ENCODE measurements at regions not wholly inside any gene's neighbourhood (a gene's known extent, or its start where the extent isn't known, plus 50 kb on each side); places are given as distances from the start of the nearest gene placed in this dataset.

DNA sequence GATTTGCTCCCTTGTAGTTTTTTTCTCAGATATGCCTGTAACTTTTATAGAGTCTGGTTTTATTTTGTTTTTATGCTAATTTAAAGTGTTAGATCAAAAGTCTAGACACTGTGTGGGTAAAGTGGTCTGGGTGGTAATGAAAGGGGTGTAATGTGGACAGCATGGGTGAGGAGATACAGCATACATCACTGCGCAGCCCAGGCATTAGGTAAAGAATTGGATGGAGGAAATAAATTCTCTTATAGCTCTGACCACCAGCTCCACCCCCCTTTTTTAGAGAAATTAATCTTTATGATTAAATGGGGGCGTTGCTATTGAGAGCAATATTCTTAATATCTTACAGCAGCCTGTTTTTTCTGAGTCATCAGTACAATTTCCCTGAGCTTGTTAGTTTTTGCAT lies 163.9 kb upstream of the IGFBP7 start:
- DNase-seq (ENCODE audit: low read depth) = no peak
- TF ChIP-seq, protein P1, sequence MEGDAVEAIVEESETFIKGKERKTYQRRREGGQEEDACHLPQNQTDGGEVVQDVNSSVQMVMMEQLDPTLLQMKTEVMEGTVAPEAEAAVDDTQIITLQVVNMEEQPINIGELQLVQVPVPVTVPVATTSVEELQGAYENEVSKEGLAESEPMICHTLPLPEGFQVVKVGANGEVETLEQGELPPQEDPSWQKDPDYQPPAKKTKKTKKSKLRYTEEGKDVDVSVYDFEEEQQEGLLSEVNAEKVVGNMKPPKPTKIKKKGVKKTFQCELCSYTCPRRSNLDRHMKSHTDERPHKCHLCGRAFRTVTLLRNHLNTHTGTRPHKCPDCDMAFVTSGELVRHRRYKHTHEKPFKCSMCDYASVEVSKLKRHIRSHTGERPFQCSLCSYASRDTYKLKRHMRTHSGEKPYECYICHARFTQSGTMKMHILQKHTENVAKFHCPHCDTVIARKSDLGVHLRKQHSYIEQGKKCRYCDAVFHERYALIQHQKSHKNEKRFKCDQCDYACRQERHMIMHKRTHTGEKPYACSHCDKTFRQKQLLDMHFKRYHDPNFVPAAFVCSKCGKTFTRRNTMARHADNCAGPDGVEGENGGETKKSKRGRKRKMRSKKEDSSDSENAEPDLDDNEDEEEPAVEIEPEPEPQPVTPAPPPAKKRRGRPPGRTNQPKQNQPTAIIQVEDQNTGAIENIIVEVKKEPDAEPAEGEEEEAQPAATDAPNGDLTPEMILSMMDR (IDR thresholded peaks at IDR 0.05; ENCODE audit: insufficient read depth, low read depth, low read length, missing control alignments) = no peak
- no peak overlapping the region for H3K4me3 ChIP-seq (ENCODE audit: low read depth, low read length)

DNA sequence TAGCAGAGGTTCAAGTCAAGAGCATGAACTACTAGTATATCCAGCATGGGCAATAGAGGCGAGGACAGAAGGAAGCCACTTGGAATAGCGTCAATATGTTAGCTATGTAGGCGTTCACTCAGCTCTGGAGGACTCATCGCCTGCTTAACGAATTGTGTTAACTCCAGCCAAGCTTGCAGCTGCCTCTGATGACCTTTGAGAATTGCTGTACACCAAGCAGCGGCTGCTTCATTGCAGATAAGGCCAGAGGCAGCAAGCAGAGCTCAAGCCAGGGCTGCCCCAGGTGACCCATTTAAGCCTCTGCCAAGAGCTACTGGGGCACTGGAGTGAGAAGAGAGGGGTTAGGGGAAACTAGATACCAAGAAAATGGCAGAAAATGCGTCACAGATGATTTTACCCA lies 160.2 kb upstream of the IGFBP7 start:
- no peak overlapping the region for H3K4me3 ChIP-seq (ENCODE audit: low read depth, low read length)
- no peak for DNase-seq (ENCODE audit: low read depth)
- TF ChIP-seq, protein P1 (IDR thresholded peaks at IDR 0.05; ENCODE audit: insufficient read depth, low read depth, low read length, missing control alignments) = no peak

DNA sequence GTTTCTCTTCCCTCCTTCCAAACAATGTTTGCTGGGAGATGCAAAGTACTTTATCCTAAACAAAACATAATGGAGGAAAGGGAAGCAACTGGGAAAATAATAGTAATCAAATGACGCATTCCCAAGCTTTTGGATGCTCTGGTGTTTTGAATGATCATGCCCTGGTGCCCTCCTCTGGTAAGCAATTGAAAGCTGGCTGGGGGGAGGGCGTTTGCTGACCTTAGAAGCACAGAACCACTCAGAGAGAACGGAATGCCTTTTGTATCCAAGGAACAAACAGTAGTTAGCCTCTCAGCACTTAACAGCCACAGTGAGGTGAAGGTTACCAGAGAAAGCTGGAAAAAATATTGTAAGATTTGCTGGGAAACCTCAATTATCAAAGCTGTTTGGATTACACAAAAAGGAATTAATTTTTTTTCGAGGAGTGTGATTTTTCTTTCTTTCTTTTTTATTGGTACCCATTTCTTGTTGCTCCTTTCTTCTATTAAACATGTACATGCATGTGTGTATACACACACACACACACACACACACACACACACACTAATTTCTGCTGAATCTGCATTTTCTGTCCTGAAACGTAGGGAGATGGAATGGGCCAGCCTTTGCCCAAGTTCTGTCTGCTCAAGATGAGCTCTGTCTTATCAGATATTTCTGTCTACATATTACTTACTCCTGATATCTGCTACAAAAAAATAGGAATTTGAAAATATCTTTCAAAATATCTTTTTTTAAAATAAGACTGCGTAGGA lies 155.8 kb upstream of the IGFBP7 start:
- TF ChIP-seq, protein P1 (IDR thresholded peaks at IDR 0.05; ENCODE audit: insufficient read depth, low read depth, low read length, missing control alignments) = no peak
- no peak overlapping the region for H3K4me3 ChIP-seq (ENCODE audit: low read depth, low read length)
- DNase-seq (ENCODE audit: low read depth) = no peak

DNA sequence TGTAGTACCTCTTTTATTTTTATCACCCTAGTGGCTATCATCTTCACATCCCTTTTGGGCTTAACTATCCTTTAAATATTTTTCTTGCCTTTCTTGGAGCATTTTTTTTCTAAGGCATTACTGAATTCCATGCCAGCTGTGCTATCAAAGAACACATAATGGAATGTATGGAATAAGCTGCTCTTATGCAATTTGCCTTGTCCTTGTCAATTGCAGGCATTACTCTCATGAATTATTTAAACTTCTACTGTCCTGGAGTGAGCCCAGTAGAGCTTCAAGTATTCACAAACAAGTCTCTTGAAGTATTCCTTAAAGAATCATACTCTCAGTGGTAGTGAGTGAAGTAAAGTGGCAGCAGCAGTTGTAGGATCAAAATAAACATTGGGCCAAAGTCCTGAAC lies 144.6 kb upstream of the IGFBP7 start:
- TF ChIP-seq, protein P1 (IDR thresholded peaks at IDR 0.05; ENCODE audit: insufficient read depth, low read depth, low read length, missing control alignments) = no peak
- no peak for DNase-seq (ENCODE audit: low read depth)
- no peak overlapping the region for H3K4me3 ChIP-seq (ENCODE audit: low read depth, low read length)

DNA sequence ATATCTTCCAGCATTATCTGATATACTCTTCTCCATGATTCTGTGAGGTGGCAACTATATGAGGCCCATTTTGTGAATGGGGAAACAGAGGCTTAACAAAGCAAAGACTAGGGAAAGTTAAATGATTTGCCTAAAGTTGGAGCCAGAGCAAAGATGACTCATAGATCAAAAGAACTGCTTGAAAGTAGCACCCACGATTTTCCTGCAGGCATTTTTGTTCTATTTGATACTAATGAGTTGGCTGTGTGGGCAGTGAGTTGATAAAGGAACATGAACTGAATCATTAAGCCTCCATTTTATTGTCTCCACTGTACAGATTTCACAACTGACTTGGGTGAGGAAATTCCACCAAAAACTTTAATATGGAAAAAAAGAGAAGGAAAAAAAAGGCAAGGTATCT lies 138.9 kb upstream of the IGFBP7 start:
- no peak for DNase-seq (ENCODE audit: low read depth)
- TF ChIP-seq, protein P1 (IDR thresholded peaks at IDR 0.05; ENCODE audit: insufficient read depth, low read depth, low read length, missing control alignments) = no peak
- H3K4me3 ChIP-seq (ENCODE audit: low read depth, low read length) = no peak overlapping the region

DNA sequence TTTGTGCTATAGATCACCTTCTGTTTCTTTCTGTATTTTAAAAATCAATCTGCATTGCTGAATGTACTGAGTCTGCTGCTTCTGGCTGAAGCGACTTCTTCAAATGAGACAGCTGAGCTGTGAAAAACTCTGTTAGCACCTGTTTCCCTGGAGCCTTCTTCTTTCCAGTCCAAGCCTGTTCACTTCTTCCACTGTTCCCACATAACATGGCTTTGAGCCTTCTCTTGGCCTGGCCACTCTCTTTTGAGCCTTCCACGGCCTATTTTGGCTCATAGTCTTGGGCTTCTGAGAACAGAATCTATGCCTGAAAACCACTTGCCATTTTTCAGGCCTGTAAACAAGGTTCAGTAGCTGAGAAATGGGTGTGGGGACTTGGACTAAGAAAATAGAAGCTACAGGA lies 132.9 kb upstream of the IGFBP7 start:
- no peak for DNase-seq (ENCODE audit: low read depth)
- TF ChIP-seq, protein P1 (IDR thresholded peaks at IDR 0.05; ENCODE audit: insufficient read depth, low read depth, low read length, missing control alignments) = no peak
- no peak overlapping the region for H3K4me3 ChIP-seq (ENCODE audit: low read depth, low read length)

DNA sequence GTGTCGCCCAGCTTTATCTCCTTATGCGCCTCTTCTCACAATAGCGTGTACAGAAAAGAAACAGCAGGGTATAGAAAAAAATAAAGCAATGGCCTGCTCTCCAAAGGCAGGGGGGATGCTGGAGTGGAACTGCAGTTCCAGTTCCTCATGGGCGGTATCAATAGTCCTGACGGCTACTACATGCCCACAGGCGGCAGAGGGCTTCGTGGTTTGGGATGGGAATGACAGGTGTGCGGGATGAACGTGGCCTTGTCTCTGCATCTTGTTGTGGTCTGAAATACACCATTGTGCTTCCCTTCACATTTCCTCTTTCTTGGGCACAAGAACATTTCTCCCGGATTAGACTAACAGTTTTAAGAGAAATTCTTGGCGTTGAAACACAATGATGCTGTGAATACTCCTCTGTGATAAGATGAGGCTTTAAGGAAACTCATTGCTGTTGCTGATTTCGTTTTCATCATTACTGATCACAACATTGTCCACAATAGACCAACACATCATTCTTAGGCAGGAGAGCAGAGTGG lies 124.1 kb upstream of the IGFBP7 start:
- TF ChIP-seq, protein P1 (IDR thresholded peaks at IDR 0.05; ENCODE audit: insufficient read depth, low read depth, low read length, missing control alignments) = no peak
- no peak for DNase-seq (ENCODE audit: low read depth)
- no peak overlapping the region for H3K4me3 ChIP-seq (ENCODE audit: low read depth, low read length)

Data from GM12865 (cell line).